GM18867 (cell line): ENCODE measurements at regions not wholly inside any gene's neighbourhood (a gene's known extent, or its start where the extent isn't known, plus 50 kb on each side); places are given as distances from the start of the nearest gene placed in this dataset.
"Not testable (repeated sequence)": the region's sequence is repeated elsewhere in the genome, so short reads cannot be mapped to it uniquely, and the experiment has no call there.

ENCODE experiments used
- ATAC-seq: cut with Tn5 transposase; IDR thresholded peaks from one replicate; pipeline ENCODE4 v1.9.1; 2021; ENCODE audit warnings: mild to moderate bottlenecking, moderate library complexity; ENCODE audit not compliant: unreplicated experiment

- not testable (repeated sequence) for ATAC-seq
Observed at GRCh38 chr1:143842058-143842457, 129.7 kb downstream of the FAM72C start.

- not testable (repeated sequence) for ATAC-seq
Observed at GRCh38 chr1:143839182-143839581, 132.6 kb downstream of the FAM72C start.

DNA sequence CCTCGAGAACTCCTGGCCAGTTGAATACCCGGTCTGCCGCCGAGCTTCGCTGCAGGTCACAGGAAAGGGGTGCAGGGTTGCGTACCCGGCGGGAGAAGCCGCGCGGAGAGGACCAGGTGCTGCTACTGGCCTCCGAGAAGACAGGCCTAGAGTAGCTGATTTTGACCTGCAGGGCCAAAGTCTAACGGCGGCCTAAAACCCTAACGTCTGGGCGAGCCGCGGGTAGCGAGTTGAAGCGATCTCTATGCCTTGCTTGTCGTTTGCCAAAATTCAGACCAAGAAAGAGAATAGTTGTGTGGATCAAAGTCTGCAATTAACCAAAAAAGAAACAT, 133.2 kb downstream of the FAM72C start:
- not testable (repeated sequence) for ATAC-seq

GRCh38 chr1:143837924-143838597, 133.7 kb downstream of the FAM72C start:
- ATAC-seq = not testable (repeated sequence)

GRCh38 chr1:143833376-143833775, 138.4 kb downstream of the FAM72C start:
- ATAC-seq = peak; percentile 42

- ATAC-seq = not testable (repeated sequence)
Observed at GRCh38 chr1:143832379-143832716, 139.4 kb downstream of the FAM72C start.

GRCh38 chr1:143831479-143832378, 140.1 kb downstream of the FAM72C start:
- ATAC-seq = not testable (repeated sequence)

GRCh38 chr1:143826162-143826561, 145.6 kb downstream of the FAM72C start:
- not testable (repeated sequence) for ATAC-seq

DNA sequence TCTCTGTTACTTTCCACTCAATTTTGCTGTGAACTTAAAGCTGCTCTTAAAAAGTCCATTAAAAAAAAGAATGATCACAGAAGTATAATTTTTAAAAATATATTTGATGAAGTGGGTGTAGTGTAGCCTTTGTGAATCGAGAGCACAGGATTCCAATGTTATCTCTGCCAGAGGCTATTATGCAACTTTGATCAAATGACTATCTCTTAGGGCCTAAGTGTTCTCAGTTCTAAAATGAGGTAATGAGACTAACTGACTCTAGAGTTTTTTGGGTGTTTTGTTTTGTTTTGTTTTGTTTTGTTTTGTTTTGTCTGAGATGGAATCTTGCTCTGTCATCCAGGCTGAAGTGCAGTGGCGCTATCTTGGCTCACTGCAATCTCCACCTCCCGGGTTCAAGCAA, 147.5 kb downstream of the FAM72C start:
- ATAC-seq = not testable (repeated sequence)

- ATAC-seq = not testable (repeated sequence)
Observed at GRCh38 chr1:143820058-143820457, 151.7 kb downstream of the FAM72C start.

- not testable (repeated sequence) for ATAC-seq
Observed at GRCh38 chr1:143816369-143816768, 155.4 kb downstream of the FAM72C start.

DNA sequence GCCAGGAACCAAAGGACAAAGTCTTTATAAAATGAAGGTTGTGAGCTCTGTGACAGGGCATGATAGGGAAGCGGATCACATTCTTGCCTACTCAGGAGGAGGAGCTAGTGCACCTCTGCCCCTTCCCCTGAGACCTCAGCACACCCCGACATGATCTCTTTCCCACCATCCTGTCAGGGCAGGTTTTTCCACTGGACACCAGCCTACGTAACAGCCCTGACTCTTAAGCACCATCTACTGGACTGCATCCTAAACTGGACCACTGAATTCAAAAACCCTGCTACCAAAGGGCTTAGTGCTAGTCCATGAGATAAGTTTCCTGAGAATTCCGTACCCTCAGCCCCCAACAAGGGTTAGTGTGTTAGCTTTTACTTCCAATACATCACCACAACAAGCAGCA, 166.4 kb downstream of the FAM72C start:
- not testable (repeated sequence) for ATAC-seq

DNA sequence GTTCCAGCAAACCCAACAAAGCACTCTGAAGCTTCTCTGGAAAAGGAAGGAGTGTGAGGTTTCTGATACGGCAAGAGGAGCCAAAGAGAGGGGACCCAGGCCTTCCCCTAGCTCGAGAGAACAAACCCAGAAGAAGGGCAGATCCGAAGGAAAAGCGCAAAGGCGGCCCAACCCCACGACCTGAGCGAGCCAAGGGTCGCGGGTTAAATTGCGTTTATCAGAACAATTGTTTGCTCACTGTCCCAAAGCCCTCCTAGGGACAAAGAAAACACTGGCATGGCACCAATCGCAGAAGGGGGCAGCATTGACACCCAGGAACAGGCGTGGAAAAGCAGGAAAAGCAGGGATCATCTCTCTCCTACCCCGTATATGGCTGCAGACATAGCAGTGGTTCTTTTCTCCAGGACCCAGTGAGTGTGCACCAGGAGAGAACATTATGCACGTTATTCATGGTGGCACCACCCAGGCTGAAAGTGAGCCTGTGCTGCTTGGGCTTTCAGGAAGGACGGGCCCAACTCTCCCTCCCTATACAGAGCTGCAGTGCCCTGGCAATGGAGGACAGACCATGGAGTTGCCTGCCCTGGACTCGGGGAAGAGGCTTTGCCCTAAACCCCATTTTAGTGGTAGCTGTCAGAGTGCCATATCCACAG, 167.0 kb downstream of the FAM72C start:
- not testable (repeated sequence) for ATAC-seq

DNA sequence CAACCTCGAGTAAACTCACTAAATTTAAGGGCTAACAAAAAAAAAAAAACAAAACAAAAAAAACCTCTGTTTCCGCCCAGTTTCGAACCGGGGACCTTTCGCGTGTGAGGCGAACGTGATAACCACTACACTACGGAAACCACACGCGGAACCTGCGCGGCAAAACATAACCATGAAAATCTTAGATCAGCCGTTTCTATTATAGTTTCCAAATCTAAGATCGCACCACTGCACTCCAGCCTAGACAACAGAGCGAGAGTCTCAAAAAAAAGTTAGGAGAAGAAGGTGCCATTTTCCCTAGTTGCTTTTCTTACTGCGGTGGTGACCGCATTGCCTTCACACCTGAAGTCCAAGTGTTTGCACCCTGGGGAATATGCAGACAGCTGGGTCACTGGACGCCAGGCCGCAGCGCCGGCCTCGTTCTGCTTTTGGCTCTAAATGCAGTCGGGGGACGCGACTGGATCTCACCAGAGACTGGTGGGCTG, 167.8 kb downstream of the FAM72C start:
- peak; percentile 56 for ATAC-seq

DNA sequence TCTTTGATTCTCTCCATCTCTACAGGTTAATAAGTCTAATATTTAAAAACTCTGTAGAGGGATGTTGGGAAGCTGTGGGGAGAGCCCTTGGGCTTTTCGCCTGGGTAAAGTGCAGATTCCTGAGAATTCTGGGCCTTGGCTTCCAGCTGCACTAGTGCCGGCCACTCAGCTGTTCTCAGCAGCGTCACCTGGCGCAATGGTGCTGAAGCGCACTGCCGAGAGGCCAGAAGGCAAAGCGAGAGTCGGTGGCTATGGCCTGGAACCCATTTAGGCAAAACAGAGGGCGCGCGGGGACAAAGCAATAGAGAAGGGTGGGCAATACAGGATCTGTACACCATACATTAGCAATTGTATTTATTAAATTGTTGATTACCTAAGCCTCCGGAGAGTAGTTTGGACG, 168.7 kb downstream of the FAM72C start:
- ATAC-seq = peak; percentile 49

DNA sequence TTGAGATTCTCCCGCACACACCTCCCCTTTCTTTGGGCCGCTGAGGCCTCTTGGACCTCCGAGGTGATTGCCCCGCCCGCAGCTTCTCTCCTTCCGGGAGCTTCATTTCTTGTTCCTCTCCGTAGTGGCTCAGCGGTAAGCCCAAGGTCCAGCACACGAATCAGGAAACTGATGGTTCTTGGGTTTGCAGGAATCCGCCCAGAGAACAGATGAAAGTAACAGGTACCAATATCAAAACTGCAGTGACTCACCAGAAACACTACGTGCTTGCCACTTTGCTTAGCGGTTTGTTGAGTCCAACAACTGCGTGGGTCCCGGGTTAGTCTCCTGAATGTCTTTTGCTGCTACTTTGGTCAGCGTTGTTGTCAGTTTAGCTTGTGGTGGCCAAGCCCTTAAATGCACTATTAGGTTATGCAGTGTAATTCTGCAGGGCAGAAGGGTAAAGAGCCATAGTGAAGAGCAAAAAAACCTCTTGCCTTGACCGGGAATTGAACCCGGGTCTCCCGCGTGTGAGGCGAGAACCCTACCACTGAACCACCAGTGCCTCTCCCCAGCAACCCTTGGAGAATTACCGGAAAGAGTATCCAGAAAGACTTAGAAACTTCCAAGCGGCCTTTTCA, 172.1 kb downstream of the FAM72C start:
- ATAC-seq = peak; percentile 43

DNA sequence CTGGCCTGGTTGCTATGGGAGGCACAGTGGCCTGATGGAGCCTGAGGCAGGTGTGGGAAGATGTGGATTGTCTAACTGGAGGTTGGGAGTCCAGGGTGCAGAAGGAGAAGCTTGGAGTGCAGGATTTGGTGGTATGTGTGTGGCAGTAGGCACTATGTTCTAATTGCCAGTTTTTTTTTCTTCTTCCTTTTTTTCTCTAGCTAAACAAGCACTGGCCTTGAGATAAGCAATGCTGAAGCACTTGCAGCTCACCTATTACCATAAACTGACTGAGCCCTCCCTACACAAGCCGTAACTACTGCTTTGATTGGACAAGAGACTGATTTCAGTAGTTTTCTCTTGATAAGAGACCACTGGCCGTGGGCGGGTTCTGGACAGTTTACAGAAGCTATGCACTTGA, 175.4 kb downstream of the FAM72C start:
- not testable (repeated sequence) for ATAC-seq

- not testable (repeated sequence) for ATAC-seq
Observed at GRCh38 chr1:143792047-143792937, 179.5 kb downstream of the FAM72C start.

- not testable (repeated sequence) for ATAC-seq
Observed at GRCh38 chr1:143786381-143786780, 185.4 kb downstream of the FAM72C start.

DNA sequence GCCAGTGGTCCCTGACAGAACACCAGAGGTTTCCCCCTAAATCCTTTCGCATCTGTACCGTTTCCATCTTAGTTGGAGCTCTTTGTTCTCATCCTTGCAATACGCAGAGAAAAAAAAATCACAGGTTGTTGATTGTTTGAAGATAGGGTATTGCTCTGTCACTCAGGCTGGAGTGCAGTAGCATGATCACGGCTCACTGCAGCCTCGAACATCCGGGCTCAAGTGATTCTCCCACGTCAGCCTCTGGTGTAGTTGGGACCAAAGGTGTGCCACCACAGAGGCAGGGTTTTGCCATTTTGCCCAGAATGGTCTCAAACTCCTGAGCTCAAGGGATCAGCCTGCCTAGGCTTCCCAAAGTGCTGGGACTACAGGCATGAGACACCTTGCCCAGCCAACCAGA, 185.9 kb downstream of the FAM72C start:
- not testable (repeated sequence) for ATAC-seq
